HG02885 (cell line): ENCODE measurements at regions not wholly inside any gene's neighbourhood (a gene's known extent, or its start where the extent isn't known, plus 50 kb on each side); places are given as distances from the start of the nearest gene placed in this dataset.
"Not testable (repeated sequence)": the region's sequence is repeated elsewhere in the genome, so short reads cannot be mapped to it uniquely, and the experiment has no call there.

ENCODE experiments used
- ATAC-seq: cut with Tn5 transposase; IDR thresholded peaks from one replicate; pipeline ENCODE4 v1.9.1; 2021; ENCODE audit warnings: mild to moderate bottlenecking; ENCODE audit not compliant: unreplicated experiment, poor library complexity

DNA sequence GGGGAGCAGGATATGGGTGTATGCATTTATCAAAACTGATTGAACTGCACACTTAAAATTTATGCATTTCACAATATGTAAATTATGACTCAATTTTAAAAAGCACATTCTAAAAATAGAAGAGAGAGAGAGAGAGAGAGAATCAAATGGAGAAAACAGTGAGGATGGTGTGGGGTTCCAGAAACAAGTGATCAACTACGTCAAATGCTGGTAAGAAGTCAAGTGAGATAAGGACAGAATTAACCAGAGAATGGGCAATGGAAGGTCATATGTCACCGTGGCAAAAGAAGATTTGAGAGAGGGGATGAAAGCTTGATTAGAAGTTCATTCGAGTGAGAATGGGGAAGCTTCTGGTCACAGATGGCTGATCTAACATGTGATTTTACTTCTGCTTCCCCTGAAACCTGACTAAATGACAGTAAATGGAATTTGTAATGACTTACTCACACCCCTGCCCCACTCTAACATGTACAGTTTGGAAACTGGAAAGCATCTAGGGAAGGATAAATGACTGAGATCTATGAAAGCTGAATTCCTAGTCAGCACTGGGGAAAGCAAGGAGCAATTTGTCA, 276.5 kb upstream of the AMIGO2 start:
- peak; percentile 84 for ATAC-seq

DNA sequence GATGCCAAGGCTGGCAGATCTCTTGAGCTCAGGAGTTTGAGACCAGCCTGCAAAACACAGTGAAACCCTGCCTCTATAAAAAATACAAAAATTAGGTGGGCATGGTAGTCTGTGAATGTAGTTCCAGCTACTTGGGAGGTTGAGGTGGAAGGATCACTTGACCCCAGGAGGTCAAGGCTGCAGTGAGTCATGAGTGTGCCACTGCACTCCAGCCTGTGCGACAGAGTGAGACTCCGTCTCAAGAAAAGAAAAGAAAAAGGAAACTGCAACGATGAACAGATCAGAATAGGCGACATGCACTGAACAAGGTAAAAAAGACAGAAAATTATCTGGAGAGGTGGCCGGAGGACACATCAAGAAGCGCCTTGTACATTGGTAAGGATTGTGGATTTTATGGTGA, 273.7 kb upstream of the AMIGO2 start:
- no peak for ATAC-seq

DNA sequence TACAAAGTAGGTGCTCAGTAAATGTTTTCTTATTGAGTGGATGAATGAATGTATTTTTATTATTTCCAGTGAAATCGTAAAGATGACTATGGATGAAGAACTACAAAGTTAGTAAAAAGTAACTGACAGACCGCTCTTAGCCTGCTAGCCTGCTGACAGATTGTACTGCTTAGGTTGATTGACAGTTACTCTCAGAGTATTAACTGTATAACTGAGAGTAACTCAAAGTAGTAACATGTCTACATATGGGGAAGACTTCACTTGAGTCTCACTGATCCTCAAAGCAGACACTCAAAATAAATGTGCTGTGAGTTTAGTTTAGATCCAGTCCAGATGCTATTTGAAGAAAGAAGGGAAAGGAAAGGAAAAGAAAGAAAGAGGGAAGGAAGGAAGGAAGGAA, 272.3 kb upstream of the AMIGO2 start:
- ATAC-seq: no peak

DNA sequence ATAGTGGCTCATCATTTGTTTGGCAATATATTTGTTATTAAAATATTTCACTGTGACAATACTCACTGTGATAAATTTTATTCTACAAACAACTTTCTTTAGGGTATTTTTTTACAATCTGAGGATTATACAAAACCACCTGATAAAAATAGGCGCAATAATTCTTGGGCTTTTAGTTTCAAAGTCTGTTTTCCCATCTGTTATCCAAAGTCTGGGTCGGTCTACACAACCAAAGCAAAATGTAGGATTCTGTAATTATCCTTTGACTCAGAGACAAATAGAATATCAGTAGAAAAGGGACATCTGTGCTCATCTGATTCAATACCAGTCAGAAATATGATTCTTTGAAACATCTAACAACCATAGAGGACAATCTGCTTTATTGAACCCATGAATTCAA, 271.8 kb upstream of the AMIGO2 start:
- ATAC-seq: no peak

DNA sequence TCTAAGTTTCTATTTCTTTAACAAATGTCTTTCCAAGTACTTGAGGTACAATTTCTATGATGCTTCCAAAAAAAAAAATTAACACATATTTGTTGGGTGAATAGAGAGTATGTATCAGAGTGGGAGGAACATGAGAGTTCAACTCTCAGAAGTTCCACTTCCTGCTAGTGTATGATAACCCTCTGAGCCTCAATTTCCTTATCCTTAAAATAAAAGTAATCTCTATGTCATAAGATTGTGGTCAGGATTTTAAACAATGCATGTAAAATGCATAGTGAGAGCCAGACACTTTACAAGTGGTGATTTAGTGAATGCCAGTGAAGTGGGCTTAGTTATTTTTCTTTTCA, 270.3 kb upstream of the AMIGO2 start:
- ATAC-seq: no peak

DNA sequence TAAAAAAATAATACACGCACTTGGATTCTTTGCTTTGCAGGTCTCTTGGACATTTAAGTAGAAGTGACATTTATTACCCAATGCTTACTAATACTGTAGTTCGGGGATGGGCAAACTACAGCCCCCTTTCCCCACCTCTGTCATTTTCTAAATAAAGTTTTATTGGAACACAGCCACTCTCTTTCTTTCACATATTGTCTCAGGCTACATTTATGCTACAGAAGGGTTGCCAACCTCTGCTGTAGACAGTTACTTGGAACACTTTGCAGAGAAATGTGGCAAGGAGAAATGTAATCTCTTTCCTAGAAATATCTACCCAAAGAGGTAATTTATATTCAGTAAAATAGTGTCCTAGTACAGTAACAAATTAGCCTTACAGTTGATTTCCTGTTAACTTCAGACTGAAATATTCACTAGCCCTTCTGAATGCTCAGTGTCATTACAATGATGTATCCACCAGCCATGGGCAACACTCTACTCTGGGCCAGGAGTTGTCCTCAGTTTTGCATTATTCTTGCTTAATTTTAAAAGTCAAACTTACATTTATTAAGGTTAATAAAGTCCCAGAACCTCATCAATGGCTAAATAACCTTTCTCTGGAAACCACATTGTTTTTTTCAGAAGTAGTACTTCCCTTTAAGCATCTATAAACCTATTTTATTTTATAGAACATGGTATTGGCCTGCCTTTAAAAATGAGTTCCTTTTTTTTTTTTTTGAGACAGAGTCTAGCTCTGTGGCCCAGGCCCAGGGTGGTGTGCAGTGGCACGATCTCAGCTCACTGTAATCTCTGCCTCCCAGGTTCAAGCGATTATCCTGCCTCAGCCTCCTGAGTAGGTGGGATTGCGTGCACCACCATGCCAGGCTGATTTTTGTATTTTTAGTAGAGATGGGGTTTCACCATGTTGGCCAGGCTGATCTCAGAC, 269.6 kb upstream of the AMIGO2 start:
- ATAC-seq: no peak

DNA sequence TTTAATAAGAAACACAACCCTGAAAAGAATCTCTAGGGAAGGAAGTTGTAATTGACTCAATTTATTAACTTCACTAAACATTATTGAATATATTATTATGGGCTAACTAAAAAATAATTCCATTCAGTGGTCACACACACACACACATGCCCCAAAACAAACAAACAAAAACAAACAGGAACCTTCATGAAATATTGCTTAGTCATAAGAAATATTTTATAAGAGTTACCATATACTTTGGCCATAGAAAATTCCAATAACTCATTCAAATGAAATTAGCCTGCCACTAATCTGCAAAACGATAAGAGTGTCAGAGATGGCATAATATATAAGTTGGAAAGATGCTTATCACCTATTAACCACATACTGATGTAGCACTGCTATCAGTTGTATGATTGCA, 268.4 kb upstream of the AMIGO2 start:
- no peak for ATAC-seq

DNA sequence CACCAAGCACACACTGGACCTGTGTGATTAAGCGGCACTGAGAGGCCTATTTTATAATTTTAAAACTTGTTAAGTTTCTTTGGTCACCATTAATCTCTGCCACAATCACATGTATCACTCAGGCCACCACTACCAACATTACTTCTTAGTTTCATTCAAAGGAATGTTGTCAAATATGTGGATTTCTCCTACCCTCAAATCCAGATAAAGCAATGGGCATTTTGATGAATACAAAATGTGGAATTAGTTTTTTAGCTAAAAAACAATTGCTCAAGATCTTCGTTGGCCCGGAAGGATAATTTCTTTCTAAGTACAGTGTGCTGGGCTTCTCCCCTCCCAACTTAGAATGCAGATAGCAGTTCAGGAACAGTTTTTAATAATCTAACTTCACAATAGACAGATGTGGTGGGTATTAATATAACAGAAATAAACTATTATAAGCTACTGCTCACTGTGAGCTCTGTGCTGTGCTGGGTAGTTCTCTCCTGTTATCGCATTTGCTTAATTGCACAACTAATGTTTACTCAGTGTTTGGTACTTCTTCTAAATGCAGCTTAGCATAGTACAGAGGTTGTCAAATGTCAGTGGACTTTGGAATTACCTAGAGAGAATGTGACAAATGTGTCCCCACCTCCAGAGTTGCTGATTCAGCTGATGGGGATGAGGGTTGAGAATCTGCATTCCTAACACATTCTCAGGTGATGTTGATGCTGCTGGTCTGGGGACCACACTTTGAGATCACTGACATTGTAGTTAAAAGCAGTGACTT, 266.7 kb upstream of the AMIGO2 start:
- no peak for ATAC-seq

DNA sequence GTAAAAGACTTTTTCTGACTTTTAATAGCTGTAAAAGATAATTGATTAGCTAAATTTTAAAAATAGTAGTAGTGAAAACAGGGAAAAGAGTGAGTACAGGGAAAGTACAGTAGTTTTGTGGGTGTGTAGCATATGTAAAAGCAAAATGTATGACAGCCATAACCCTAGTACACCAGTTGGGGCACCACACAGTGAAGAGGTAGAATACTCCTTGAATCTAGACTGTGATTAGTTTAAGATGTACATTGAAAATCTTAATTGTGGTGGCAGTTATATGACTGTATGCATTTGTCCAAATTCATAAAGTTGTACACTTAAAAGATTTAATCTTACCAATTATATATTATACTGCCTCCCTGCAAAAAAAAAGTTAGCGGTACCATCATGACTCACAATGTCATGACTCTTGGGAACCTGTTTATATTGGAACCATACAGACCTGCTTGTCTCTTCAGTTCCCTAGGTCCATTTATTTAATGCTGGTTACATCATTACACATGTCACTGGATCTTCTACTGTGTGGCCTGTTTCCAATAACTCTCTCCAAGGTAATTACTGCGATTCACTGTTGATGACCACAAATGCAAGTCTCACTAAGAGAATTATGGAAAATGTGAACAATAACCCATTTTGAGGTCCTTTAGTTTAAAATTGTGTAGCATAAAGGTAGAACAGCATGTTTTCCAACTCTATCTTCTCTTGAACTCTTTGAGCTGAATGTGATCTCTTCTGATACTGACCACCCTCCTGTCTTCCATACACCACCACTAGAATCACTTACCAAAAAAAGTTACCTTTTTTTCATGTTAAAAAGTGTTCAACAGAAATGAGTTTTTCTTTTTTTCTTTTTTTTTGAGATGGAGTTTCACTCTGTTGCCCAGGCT, 264.2 kb upstream of the AMIGO2 start:
- ATAC-seq: no peak

DNA sequence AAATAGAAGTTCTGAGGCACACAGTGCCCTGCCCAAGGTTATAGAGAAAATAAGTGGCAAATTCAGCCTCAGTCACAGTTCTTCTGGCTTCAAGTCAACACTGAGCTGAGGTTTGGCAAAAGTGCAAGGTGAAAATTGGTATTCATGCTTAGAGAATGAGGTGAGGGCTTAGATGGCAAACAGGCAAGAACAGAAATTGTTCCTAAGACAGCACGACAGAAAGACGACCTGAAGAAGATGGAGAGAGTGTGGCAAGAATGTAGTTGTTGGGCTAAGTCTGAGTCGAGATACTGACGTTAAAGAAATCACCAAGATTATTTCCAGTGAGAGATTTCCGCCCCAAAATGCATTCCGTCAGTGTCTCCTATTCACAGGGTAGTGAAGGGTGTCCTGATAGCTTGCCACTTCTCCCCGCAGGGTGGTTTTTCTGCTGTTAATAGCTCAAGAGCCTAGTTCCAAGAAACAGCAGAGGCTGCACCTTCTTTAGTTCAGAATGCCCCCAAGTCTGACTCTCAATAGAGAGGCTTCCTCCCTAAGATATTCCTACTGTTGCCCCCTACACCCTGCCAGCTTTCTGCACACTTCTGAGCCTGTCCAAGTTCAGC, 260.8 kb upstream of the AMIGO2 start:
- no peak for ATAC-seq

DNA sequence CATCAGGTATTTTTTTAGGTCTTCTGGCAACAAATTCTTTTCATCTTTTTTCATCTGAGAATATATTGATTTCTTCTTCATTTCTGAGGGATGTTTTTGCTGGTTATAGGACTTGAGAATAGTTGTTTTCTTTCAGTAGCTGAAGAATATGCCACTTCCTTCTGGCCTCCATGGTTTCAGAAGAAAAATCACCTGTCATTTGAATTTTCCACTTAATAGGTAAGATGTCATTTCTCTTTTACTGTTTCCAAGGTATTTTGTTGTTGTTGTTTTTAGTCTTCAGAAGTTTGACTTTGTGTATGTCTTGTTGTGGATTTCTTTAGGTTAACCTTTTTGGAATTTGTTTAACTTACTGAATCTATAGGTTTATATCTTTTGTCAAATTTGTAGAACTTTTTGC, 257.8 kb upstream of the AMIGO2 start:
- no peak for ATAC-seq

DNA sequence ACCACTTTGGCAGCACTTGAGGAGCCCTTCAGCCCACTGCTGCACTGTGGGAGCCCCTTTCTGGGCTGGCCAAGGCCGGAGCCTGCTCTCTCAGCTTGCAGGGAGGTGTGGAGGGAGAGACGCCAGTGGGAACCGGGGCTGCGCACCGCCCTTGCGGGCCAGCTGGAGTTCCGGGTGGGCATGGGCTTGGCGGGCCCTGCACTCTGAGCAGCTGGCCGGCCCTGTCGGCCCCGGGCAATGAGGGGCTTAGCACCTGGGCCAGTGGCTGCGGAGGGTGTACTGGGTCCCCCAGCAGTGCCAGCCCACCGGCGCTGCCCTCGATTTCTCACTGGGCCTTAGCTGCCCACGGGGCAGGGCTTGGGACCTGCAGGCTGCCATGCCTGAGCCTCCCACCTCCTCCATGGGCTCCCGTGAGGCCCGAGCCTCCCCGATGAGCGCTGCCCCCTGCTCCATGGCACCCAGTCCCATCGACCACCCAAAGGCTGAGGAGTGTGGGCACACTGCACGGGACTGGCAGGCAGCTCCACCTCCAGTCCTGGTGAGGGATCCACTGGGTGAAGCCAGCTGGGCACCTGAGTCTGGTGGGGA, 253.6 kb upstream of the AMIGO2 start:
- ATAC-seq: not testable (repeated sequence)

DNA sequence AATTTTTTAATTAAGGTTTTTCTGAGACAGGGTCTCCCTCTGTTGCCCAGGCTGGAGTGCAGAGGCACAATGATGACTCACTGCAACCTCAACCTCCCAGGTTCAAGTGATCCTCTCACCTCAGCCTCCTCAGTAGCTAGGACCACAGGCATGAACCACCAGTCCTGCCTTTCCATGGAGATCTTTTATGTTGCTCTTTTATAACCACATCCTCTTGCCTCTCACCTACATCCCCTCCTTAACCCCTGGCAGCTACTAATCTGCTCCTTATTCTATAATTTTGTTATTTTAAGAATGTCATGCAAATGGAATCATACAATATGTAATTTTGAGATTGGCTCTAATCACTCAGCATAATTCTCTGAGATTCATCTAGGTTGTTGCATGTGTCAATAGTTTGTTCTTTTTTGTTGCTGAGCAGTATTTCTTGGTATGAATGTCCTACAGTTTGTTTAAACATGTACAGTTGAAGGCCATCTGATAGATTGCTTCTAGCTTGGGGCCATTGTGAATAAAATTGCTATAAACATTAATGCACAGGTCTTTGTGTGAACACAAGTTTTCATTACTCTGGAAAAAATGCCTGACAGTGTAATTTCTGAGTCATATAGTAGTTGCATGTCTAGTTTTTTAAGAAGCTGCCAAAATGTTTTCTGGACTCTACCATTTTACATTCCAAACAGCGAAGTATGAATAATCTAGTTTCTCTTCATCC, 249.2 kb upstream of the AMIGO2 start:
- ATAC-seq: no peak

DNA sequence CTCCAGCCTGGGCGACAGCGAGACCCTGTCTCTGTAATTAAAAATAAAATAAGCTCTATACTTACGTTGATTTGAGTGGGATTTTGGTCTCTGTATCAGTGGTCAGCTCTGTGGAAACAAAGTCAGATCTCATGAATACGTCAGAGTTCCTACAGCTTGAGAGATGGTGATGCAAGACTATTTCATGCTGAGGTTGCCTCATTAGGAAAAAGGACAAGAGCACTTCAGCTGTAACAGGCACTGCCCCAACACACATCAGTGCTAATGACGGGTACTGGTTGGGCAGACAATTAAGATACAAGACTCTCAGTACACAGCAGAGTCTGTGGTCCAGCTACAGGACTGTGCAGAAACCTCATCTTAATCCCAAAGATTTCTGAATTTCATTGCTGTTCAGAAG, 246.4 kb upstream of the AMIGO2 start:
- no peak for ATAC-seq

DNA sequence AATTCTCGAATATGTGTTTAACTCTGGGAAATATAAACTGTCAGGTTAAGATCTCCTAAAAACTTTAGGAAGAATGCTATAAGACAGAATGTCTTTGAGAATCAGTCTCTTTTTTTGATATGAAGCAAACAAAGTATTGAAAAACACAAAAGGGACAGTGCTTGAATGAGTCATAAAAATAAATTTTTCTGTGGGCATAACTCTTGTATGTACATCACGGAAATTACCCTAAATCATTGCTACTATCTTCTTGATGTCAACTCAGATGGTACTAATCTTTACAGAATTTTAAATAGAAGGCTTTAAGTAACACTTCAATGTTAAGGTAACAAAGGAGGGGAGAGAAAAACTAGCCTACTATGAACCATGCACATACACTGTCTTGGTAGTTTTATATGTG, 244.0 kb upstream of the AMIGO2 start:
- ATAC-seq: no peak

DNA sequence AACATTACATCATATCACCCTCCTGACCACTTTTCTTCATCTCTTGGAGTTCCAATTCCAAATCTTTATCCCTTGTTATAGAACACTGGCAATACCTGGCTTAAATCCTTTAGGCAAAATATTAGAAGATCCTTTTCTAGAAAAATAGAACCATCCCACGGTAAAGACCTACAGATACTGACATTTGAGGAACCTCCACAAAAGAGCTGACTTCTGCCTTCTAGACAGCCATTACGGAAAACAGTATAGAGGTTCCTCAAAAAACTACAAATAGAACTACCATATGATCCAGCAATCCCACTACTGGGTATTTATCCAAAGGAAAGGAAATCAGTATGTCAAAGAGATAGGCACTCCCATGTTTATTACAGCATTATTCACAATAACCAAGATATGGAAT, 241.7 kb upstream of the AMIGO2 start:
- no peak for ATAC-seq

DNA sequence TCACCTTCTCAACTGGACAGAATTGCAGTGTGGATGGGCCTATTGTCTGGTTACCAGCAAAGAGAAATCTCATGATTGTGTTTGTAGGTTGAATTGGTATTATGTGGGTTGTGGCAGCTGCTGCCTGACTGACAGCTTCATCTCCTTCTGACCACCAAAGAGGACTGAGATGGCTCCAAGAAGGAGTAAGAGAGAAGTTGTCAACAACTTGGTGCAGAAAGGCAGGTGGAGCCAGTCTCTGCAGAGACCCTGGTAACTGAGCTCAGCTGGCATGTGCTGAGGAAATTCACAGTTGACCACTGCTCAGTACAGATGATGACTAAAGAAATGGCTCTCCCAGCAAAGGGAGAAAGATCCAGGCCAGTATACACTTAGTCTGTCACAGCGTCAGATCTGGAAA, 240.0 kb upstream of the AMIGO2 start:
- ATAC-seq: no peak

DNA sequence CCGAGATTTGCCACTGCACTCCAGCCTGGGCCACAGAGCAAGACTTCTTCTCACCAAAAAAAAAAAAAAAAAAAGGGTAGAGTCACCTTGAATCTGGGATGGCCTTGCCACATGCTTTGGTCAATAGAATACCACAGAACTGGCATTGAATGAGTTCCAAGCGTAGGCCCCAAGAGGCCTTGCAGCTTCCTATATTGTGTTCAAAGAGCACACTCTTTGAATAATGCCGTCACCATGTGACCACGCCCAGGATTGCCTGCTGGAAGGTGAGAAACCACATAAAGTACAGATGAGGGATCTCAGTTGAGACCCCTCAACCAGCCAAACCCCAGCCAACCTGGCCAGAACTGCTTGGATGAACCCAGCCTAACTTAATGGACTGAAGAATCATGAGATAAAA, 239.2 kb upstream of the AMIGO2 start:
- no peak for ATAC-seq
